ENCODE measurements at regions not wholly inside any gene's neighbourhood (a gene's known extent, or its start where the extent isn't known, plus 50 kb on each side); places are given as distances from the start of the nearest gene placed in this dataset.

DNA sequence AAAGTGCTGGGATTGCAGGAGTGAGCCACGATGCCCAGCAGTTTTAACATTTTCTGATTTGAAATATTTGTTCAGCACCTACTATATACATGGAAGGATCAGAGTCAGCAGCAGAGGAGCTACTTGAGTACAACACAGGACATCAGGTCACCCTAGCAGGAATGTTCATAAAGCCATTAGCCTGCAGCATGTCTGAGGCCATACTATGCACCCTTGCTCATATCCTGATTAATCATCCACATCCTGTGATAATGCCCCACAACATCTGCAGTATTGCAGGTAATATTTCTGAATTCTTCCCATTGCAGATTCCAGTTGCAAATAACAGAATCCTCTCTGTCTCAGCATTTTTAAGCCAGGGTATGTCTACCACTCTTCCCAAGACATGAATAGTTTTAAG, 135.5 kb upstream of the PRNP start:
- TF ChIP-seq, protein P1, sequence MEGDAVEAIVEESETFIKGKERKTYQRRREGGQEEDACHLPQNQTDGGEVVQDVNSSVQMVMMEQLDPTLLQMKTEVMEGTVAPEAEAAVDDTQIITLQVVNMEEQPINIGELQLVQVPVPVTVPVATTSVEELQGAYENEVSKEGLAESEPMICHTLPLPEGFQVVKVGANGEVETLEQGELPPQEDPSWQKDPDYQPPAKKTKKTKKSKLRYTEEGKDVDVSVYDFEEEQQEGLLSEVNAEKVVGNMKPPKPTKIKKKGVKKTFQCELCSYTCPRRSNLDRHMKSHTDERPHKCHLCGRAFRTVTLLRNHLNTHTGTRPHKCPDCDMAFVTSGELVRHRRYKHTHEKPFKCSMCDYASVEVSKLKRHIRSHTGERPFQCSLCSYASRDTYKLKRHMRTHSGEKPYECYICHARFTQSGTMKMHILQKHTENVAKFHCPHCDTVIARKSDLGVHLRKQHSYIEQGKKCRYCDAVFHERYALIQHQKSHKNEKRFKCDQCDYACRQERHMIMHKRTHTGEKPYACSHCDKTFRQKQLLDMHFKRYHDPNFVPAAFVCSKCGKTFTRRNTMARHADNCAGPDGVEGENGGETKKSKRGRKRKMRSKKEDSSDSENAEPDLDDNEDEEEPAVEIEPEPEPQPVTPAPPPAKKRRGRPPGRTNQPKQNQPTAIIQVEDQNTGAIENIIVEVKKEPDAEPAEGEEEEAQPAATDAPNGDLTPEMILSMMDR (IDR thresholded peaks at IDR 0.05): no peak
- no peak for TF ChIP-seq POLR2A (IDR thresholded peaks at IDR 0.05)
